ENCODE measurements at regions not wholly inside any gene's neighbourhood (a gene's known extent, or its start where the extent isn't known, plus 50 kb on each side); places are given as distances from the start of the nearest gene placed in this dataset.
"Not testable (repeated sequence)": the region's sequence is repeated elsewhere in the genome, so short reads cannot be mapped to it uniquely, and the experiment has no call there.

DNA sequence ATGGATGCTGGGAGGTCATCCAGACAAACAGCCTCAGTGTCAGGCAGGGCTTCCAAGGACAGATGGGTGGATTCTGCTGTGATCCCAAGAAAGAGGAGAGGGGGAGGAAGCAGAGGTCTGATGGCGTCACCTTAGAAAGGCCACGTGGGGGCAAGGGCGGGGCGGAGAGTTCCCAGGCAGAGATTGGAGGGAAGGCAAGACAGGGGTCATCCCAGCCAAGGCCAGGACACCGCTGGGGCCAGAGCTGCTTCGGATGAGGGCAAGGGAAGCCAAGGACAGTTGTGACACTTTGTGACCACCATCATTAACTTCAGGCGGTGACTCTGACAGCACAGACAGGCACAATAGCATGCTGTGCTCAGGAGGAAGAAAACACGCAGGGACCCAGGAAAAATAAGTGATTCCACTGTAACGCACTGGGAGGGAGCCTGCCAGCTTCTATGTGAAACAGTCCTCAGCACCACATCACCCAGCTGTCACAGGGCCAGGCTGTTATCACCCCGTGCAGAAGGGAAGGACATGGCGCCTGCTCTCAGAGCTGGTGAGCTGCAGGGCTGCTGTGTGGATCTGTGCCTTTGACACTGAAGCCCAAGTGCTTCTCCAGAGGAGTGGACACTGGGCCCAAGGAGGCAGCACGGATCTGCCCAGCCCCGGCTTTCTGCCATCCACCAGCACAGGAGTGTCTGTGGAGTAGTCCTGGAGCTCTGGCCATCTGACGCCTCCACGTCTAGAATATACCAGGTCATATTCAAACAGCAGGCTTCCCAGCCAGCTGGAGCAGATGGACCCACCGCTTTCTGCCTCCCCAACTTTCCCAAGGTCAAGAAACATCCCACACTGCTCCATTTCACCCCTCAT lies 204.1 kb downstream of the NDUFA10 start:
- Mint-ChIP-seq H3K36me3 (no peaks in the 10 kb centered on the region), H3K27ac (peak overlapping the region in 1 of 8 donors; percentile 37)

GRCh38 chr2:239819974-239820555 lies 205.1 kb downstream of the NDUFA10 start:
- Histone ChIP-seq H3K9me3 (ENCODE audit: low read length) (no peaks in the 10 kb centered on the region), H3K4me3 (ENCODE audit: low read length) (no peak overlapping the region), H3K27me3 (ENCODE audit: insufficient read depth, low read length, poor library complexity, severe bottlenecking) (no peaks in the 10 kb centered on the region), H3K4me1 (ENCODE audit: insufficient read depth, low read length) (no peaks in the 10 kb centered on the region), H3K27ac (ENCODE audit: low read depth, low read length) (no peak overlapping the region), H3K36me3 (ENCODE audit: insufficient read depth, low read length) (no peaks in the 10 kb centered on the region)
- ChIA-PET POLR2A (no interaction called here), CTCF (interaction anchor here (1.1 kb wide), 1 partner anchor 9 kb away, joined by 3 read pairs; no protein-coding TSS in a partner anchor)
- Mint-ChIP-seq H3K4me3 (no peak overlapping the region), H3K27me3 (peaks cover 10 to 32% of the 10 kb centered on the region in 2 donors), H3K36me3 (no peaks in the 10 kb centered on the region), H3K9me3 (no peaks in the 10 kb centered on the region), H3K27ac (no peak overlapping the region), H3K4me1 (no peaks in the 10 kb centered on the region)
- peak in 1 of 5 donors; percentile 26 for DNase-seq

More for the DNA sequence above, 204.1 kb downstream of the NDUFA10 start:
- Mint-ChIP-seq H3K4me3 (no peak overlapping the region), H3K9me3 (no peaks in the 10 kb centered on the region), H3K4me1 (no peaks in the 10 kb centered on the region), H3K27me3 (peaks cover 12 to 32% of the 10 kb centered on the region in 2 donors)
- ChIA-PET POLR2A (no interaction called here), CTCF (interaction anchor here (1.1 kb wide), 1 partner anchor 10 kb away, joined by 3 read pairs; no protein-coding TSS in a partner anchor)
- Histone ChIP-seq H3K27ac (ENCODE audit: low read depth, low read length) (no peak overlapping the region), H3K36me3 (ENCODE audit: insufficient read depth, low read length) (no peaks in the 10 kb centered on the region), H3K4me1 (ENCODE audit: insufficient read depth, low read length) (no peaks in the 10 kb centered on the region), H3K27me3 (ENCODE audit: insufficient read depth, low read length, poor library complexity, severe bottlenecking) (no peaks in the 10 kb centered on the region), H3K4me3 (ENCODE audit: low read length) (no peak overlapping the region), H3K9me3 (ENCODE audit: low read length) (no peaks in the 10 kb centered on the region)
- peak in 1 of 5 donors; percentile 30 for DNase-seq

DNA sequence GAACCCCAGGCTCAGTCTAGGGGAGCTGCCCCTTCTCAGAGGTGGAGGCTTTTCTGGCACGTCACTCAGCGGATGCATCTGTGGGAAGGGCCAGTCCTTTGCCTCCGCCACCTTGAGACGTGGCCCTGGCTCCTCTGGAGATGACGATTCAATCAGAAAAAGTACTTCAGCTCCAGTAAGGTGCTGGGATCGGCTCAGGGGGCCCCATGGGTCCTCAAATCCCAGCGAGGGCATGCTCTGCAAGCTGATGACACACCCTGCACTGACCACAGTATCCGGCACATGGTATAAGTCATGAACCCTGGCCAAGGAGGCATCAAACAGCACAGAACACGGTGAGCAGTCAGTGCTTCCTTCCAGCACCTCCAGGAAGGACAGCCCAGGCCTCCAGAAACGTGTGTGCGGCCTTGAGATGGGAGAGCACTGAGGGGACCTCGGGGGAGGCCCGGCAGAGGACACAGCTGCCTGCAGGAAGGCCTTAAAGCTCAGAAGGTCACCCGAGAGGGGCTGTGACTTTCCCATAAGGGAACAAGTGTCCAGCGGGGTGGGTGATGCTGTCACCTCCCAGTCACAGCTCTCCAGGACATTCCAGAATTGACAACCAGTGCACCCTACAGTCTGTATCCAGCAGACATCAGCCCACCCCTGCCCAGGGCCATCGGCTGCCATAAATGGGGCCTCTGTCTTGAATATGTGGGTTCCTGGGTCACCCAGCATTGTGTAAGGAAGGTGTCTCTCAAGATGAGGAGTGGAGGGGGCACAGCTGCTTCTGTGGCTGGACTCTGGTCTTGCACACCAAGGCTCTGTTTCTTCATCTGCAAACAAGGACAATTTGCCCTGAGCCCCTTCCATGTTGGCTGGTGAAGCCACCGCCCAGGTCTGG lies 205.8 kb downstream of the NDUFA10 start:
- CTCF ChIA-PET: interaction anchor here (1.1 kb wide), 1 partner anchor 9 kb away, joined by 3 read pairs; no protein-coding TSS in a partner anchor
- peaks cover 9 to 31% of the 10 kb centered on the region in 2 donors for H3K27me3 Mint-ChIP-seq
- no peaks in the 10 kb centered on the region for H3K9me3 ChIP-seq (ENCODE audit: low read length)
- H3K27ac ChIP-seq (ENCODE audit: low read depth, low read length): no peak overlapping the region
- H3K4me1 ChIP-seq (ENCODE audit: insufficient read depth, low read length): no peaks in the 10 kb centered on the region
- H3K27me3 ChIP-seq (ENCODE audit: insufficient read depth, low read length, poor library complexity, severe bottlenecking): no peaks in the 10 kb centered on the region
- H3K4me3 Mint-ChIP-seq: no peak overlapping the region
- no peak overlapping the region for H3K4me3 ChIP-seq (ENCODE audit: low read length)
- POLR2A ChIA-PET: no interaction called here
- peak in 1 of 5 donors; percentile 26 for DNase-seq
- peak overlapping the region in 1 of 8 donors; percentile 91 for H3K27ac Mint-ChIP-seq
- no peaks in the 10 kb centered on the region for H3K4me1 Mint-ChIP-seq
- no peaks in the 10 kb centered on the region for H3K9me3 Mint-ChIP-seq
- H3K36me3 ChIP-seq (ENCODE audit: insufficient read depth, low read length): no peaks in the 10 kb centered on the region
- no peaks in the 10 kb centered on the region for H3K36me3 Mint-ChIP-seq

DNA sequence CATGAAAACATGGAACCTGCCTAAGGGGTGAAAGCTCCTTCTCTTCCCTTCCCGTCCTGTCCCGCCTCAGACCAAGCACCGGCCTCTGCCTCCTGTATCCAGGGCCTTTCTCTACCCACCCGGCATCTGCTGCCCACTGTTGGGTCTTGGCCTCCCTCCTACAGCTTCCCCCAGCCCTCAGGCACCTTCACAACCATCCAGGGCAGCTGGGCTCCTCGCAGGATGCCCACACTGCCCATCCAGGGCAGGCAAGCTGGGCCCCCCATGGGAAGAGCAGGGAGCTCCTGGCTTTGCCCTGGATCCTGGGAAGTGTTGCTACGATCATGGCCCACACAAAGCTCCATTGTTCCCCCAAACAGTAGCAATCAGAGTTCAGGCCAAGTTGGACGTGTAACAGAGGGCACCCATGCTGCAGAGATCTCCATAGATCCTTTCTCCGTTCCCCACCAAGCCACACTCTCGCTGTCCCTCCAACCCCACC lies 206.6 kb downstream of the NDUFA10 start:
- no peaks in the 10 kb centered on the region for H3K4me1 Mint-ChIP-seq
- no peaks in the 10 kb centered on the region for H3K4me1 ChIP-seq (ENCODE audit: insufficient read depth, low read length)
- no peak overlapping the region for H3K4me3 ChIP-seq (ENCODE audit: low read length)
- no peaks in the 10 kb centered on the region for H3K36me3 Mint-ChIP-seq
- ChIA-PET POLR2A (no interaction called here), CTCF (no interaction called here)
- H3K27ac Mint-ChIP-seq: peak overlapping the region in 1 of 8 donors; percentile 91
- no peaks in the 10 kb centered on the region for H3K27me3 ChIP-seq (ENCODE audit: insufficient read depth, low read length, poor library complexity, severe bottlenecking)
- H3K27ac ChIP-seq (ENCODE audit: low read depth, low read length): no peak overlapping the region
- H3K9me3 Mint-ChIP-seq: no peaks in the 10 kb centered on the region
- peaks cover 11 to 35% of the 10 kb centered on the region in 2 donors for H3K27me3 Mint-ChIP-seq
- no peaks in the 10 kb centered on the region for H3K9me3 ChIP-seq (ENCODE audit: low read length)
- H3K36me3 ChIP-seq (ENCODE audit: insufficient read depth, low read length): no peaks in the 10 kb centered on the region
- no peak overlapping the region for H3K4me3 Mint-ChIP-seq
- peak in 1 of 5 donors; percentile 33 for DNase-seq

DNA sequence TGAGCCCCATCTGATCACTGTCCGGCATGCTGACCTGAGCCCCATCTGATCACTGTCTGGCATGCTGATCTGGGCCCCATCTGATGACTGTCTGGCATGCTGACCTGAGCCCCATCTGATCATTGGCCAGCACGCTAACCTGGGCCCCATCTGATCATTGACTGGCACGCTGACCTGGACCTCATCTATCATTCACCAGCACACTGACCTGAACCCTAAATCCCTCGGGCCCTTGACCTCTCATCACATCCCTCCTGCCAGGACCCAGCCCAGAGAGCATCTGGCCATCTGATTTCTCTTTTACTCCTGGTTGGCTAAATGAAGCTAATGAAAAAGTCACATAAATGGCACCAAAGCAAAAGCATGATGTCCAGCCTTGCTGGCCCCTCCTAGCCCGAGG lies 207.1 kb downstream of the NDUFA10 start:
- H3K9me3 Mint-ChIP-seq: no peaks in the 10 kb centered on the region
- CTCF ChIA-PET: no interaction called here
- peaks cover 11 to 35% of the 10 kb centered on the region in 2 donors for H3K27me3 Mint-ChIP-seq
- no peak overlapping the region for H3K4me3 ChIP-seq (ENCODE audit: low read length)
- H3K36me3 Mint-ChIP-seq: no peaks in the 10 kb centered on the region
- H3K27ac ChIP-seq (ENCODE audit: low read depth, low read length): no peak overlapping the region
- POLR2A ChIA-PET: no interaction called here
- no peaks in the 10 kb centered on the region for H3K4me1 Mint-ChIP-seq
- H3K4me3 Mint-ChIP-seq: no peak overlapping the region
- no peak overlapping the region for H3K27ac Mint-ChIP-seq
- no peaks in the 10 kb centered on the region for H3K4me1 ChIP-seq (ENCODE audit: insufficient read depth, low read length)
- H3K36me3 ChIP-seq (ENCODE audit: insufficient read depth, low read length): no peaks in the 10 kb centered on the region
- H3K9me3 ChIP-seq (ENCODE audit: low read length): no peaks in the 10 kb centered on the region
- no peak for DNase-seq
- no peaks in the 10 kb centered on the region for H3K27me3 ChIP-seq (ENCODE audit: insufficient read depth, low read length, poor library complexity, severe bottlenecking)

DNA sequence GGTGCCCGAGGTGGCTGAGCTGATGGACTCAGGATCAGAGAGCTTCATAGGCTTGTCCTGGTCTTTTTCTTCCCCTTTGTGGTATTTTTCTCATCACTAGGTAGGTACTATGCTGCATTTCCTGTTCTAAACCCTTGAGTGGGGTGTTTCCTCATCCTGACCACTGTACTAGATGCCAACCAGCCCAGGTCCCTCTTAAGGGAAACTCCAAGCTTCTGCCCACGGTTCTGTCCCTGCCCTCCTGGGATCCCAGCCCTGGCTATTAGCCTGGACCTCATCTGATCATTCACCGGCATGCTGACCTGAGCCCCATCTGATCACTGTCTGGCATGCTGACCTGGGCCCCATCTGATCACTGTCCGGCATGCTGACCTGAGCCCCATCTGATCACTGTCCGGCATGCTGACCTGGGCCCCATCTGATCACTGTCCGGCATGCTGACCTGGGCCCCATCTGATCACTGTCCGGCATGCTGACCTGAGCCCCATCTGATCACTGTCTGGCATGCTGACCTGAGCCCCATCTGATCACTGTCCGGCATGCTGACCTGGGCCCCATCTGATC lies 207.6 kb downstream of the NDUFA10 start:
- H3K27ac Mint-ChIP-seq; H3K9me3 ChIP-seq (ENCODE audit: low read length); H3K4me1 ChIP-seq (ENCODE audit: insufficient read depth, low read length); CTCF ChIA-PET; H3K27ac ChIP-seq (ENCODE audit: low read depth, low read length); H3K9me3 Mint-ChIP-seq; H3K4me3 ChIP-seq (ENCODE audit: low read length); H3K27me3 ChIP-seq (ENCODE audit: insufficient read depth, low read length, poor library complexity, severe bottlenecking); DNase-seq; POLR2A ChIA-PET; H3K4me3 Mint-ChIP-seq; H3K36me3 ChIP-seq (ENCODE audit: insufficient read depth, low read length); H3K36me3 Mint-ChIP-seq; H3K4me1 Mint-ChIP-seq: not testable (repeated sequence)
- H3K27me3 Mint-ChIP-seq: peaks cover 11 to 31% of the 10 kb centered on the region in 2 donors

DNA sequence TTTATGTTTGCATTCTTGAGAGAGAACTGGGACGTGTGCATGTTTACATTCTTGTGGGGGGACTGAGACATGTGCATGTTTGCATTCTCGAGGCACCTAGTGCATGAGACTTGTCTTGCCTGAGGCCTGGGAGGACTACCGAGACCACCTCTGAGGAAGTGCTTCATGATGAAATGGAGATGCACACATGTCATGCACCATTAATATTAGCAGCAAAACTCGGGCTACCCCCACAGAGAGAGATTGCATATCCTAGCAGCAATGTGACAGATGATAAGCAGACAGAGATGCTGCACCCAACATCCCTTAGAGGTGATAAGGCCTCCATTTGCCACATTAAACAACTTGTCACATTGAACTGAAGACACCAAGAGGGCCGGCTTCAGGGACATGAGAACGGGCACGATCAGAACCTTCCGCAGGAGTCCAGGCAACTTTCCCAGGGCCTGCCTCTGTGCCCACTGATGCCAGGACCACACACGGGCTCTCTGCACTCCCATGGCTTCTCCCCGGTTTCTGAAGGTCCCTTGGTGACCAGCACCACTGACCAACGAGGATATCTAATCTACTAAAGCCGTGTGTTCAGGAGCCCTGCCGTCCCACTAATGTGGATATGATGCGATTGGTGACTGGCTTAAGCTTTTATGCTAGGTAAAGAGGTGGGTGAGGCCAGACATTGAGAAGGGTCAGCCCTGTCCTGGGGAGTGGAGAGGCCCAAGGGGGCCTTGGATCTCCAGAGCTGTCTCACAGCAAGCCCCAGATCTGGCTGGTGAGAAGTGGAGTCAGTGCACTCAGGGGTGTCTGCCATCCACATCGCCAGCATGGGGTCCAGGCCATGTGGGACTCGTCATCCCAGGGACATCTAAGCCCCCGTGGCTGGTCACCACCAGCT lies 208.3 kb downstream of the NDUFA10 start:
- Histone ChIP-seq H3K27ac (ENCODE audit: low read depth, low read length) (no peak overlapping the region), H3K27me3 (ENCODE audit: insufficient read depth, low read length, poor library complexity, severe bottlenecking) (no peaks in the 10 kb centered on the region), H3K36me3 (ENCODE audit: insufficient read depth, low read length) (no peaks in the 10 kb centered on the region), H3K4me3 (ENCODE audit: low read length) (no peak overlapping the region), H3K4me1 (ENCODE audit: insufficient read depth, low read length) (no peaks in the 10 kb centered on the region), H3K9me3 (ENCODE audit: low read length) (no peaks in the 10 kb centered on the region)
- Mint-ChIP-seq H3K9me3 (no peaks in the 10 kb centered on the region), H3K27me3 (peaks cover 11 to 29% of the 10 kb centered on the region in 2 donors), H3K27ac (no peak overlapping the region), H3K36me3 (no peaks in the 10 kb centered on the region), H3K4me1 (no peaks in the 10 kb centered on the region), H3K4me3 (no peak overlapping the region)
- no peak for DNase-seq
- ChIA-PET CTCF (no interaction called here), POLR2A (no interaction called here)

All from CD8-positive, alpha-beta memory T cell (primary cell).